ENCODE measurements at regions not wholly inside any gene's neighbourhood (a gene's known extent, or its start where the extent isn't known, plus 50 kb on each side); places are given as distances from the start of the nearest gene placed in this dataset.

- no peak for DNase-seq (ENCODE audit: low read depth in 3 of 3, low spot score in 2 of 3)
Observed at GRCh38 chr1:81410941-81411340, 389.8 kb upstream of the ADGRL2 start.

GRCh38 chr1:81410351-81410750 is 390.4 kb upstream of the ADGRL2 start:
- DNase-seq (ENCODE audit: low read depth in 3 of 3, low spot score in 2 of 3): no peak

GRCh38 chr1:81409780-81410274 is 390.9 kb upstream of the ADGRL2 start:
- DNase-seq (ENCODE audit: low read depth in 3 of 3, low spot score in 2 of 3): no peak

- no peak for DNase-seq (ENCODE audit: low read depth in 3 of 3, low spot score in 2 of 3)
Observed at GRCh38 chr1:81409262-81409661, 391.5 kb upstream of the ADGRL2 start.

GRCh38 chr1:81408419-81408818 is 392.3 kb upstream of the ADGRL2 start:
- no peak for DNase-seq (ENCODE audit: low read depth in 3 of 3, low spot score in 2 of 3)

GRCh38 chr1:81407000-81407821 is 393.5 kb upstream of the ADGRL2 start:
- DNase-seq (ENCODE audit: low read depth in 3 of 3, low spot score in 2 of 3): no peak

GRCh38 chr1:81406292-81406999 is 394.3 kb upstream of the ADGRL2 start:
- DNase-seq (ENCODE audit: low read depth in 3 of 3, low spot score in 2 of 3): no peak

- DNase-seq (ENCODE audit: low read depth in 3 of 3, low spot score in 2 of 3): no peak
Observed at GRCh38 chr1:81398041-81398440, 402.7 kb upstream of the ADGRL2 start.

GRCh38 chr1:81392526-81393226 is 408.1 kb upstream of the ADGRL2 start:
- no peak for DNase-seq (ENCODE audit: low read depth in 3 of 3, low spot score in 2 of 3)

- DNase-seq (ENCODE audit: low read depth in 3 of 3, low spot score in 2 of 3): no peak
Observed at GRCh38 chr1:81391125-81391828, 409.5 kb upstream of the ADGRL2 start.

GRCh38 chr1:81388435-81388834 is 412.3 kb upstream of the ADGRL2 start:
- DNase-seq (ENCODE audit: low read depth in 3 of 3, low spot score in 2 of 3): no peak

GRCh38 chr1:81387446-81387845 is 413.3 kb upstream of the ADGRL2 start:
- no peak for DNase-seq (ENCODE audit: low read depth in 3 of 3, low spot score in 2 of 3)

- DNase-seq (ENCODE audit: low read depth in 3 of 3, low spot score in 2 of 3): no peak
Observed at GRCh38 chr1:81382561-81382960, 418.2 kb upstream of the ADGRL2 start.

- no peak for DNase-seq (ENCODE audit: low read depth in 3 of 3, low spot score in 2 of 3)
Observed at GRCh38 chr1:81381881-81382280, 418.9 kb upstream of the ADGRL2 start.

GRCh38 chr1:81380436-81380835 is 420.3 kb upstream of the ADGRL2 start:
- DNase-seq (ENCODE audit: low read depth in 3 of 3, low spot score in 2 of 3): no peak

- no peak for DNase-seq (ENCODE audit: low read depth in 3 of 3, low spot score in 2 of 3)
Observed at GRCh38 chr1:81379430-81379829, 421.3 kb upstream of the ADGRL2 start.

GRCh38 chr1:81377406-81377805 is 423.3 kb upstream of the ADGRL2 start:
- DNase-seq (ENCODE audit: low read depth in 3 of 3, low spot score in 2 of 3): no peak

- no peak for DNase-seq (ENCODE audit: low read depth in 3 of 3, low spot score in 2 of 3)
Observed at GRCh38 chr1:81375884-81376548, 424.7 kb upstream of the ADGRL2 start.

GRCh38 chr1:81374481-81374880 is 426.3 kb upstream of the ADGRL2 start:
- DNase-seq (ENCODE audit: low read depth in 3 of 3, low spot score in 2 of 3): no peak

- no peak for DNase-seq (ENCODE audit: low read depth in 3 of 3, low spot score in 2 of 3)
Observed at GRCh38 chr1:81371864-81372263, 428.9 kb upstream of the ADGRL2 start.

Data from right renal cortex interstitium (tissue), 3 donors.